ENCODE measurements at regions not wholly inside any gene's neighbourhood (a gene's known extent, or its start where the extent isn't known, plus 50 kb on each side); places are given as distances from the start of the nearest gene placed in this dataset.
A peak's percentile ranks its signal among the peaks of the same experiment; 100 is the strongest.

DNA sequence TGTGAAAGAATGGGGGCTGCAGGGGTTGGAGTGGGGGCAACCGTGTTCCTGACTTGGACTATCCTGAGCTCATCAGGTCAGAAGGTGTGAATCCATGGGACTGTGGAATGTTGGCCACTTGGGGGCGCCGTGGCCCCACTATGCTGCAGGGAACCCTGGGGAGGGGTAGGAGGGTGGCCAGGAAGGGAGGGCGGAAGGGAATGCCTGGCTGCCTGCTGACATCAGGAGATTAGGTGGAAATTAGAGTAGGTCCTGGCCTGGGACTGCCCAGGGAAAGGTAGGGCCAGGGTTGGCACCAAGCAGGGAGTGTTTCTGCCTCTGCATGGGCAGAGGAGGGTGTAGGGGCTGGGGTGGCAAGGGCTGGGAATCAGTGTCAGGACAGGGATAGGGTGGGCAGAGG lies 65.8 kb upstream of the PRSS58 start:
- H3K27ac ChIP-seq (replicated peaks): no peak overlapping the region
- peak in 1 of 2 experiments; percentile 41 for DNase-seq (ENCODE audit: low read depth in 1 of 2, low spot score in 1 of 2)
- TF ChIP-seq SPI1 (IDR thresholded peaks at IDR 0.05; ENCODE audit: borderline replicate concordance, low read depth) (no peak), GABPA (IDR thresholded peaks at IDR 0.05; ENCODE audit: low read depth) (no peak), POLR2AphosphoS5 (IDR thresholded peaks at IDR 0.05; ENCODE audit: low read depth) (no peak), REST (IDR thresholded peaks at IDR 0.05; ENCODE audit: insufficient replicate concordance, low read depth) (no peak)
- TF ChIP-seq, protein P1, sequence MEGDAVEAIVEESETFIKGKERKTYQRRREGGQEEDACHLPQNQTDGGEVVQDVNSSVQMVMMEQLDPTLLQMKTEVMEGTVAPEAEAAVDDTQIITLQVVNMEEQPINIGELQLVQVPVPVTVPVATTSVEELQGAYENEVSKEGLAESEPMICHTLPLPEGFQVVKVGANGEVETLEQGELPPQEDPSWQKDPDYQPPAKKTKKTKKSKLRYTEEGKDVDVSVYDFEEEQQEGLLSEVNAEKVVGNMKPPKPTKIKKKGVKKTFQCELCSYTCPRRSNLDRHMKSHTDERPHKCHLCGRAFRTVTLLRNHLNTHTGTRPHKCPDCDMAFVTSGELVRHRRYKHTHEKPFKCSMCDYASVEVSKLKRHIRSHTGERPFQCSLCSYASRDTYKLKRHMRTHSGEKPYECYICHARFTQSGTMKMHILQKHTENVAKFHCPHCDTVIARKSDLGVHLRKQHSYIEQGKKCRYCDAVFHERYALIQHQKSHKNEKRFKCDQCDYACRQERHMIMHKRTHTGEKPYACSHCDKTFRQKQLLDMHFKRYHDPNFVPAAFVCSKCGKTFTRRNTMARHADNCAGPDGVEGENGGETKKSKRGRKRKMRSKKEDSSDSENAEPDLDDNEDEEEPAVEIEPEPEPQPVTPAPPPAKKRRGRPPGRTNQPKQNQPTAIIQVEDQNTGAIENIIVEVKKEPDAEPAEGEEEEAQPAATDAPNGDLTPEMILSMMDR (IDR thresholded peaks at IDR 0.05; ENCODE audit: insufficient read depth, low read length): peak; percentile 32

GRCh38 chr7:142321391-142321790 lies 63.5 kb upstream of the PRSS58 start:
- TF ChIP-seq POLR2AphosphoS5 (IDR thresholded peaks at IDR 0.05; ENCODE audit: low read depth) (no peak), SPI1 (IDR thresholded peaks at IDR 0.05; ENCODE audit: borderline replicate concordance, low read depth) (no peak), GABPA (IDR thresholded peaks at IDR 0.05; ENCODE audit: low read depth) (no peak), REST (IDR thresholded peaks at IDR 0.05; ENCODE audit: insufficient replicate concordance, low read depth) (no peak)
- TF ChIP-seq, protein P1 (IDR thresholded peaks at IDR 0.05; ENCODE audit: insufficient read depth, low read length): no peak
- no peak for DNase-seq (ENCODE audit: low read depth in 1 of 2, low spot score in 1 of 2)
- Histone ChIP-seq H3K27ac (replicated peaks) (no peak overlapping the region), H3K4me3 (replicated peaks; ENCODE audit: insufficient read depth, low read length) (no peak overlapping the region), H3K27me3 (ENCODE audit: insufficient read depth, poor library complexity, severe bottlenecking) (peaks cover 4% of the 10 kb centered on the region)

More for the DNA sequence above, 65.8 kb upstream of the PRSS58 start:
- no peaks in the 10 kb centered on the region for H3K27me3 ChIP-seq (ENCODE audit: insufficient read depth, poor library complexity, severe bottlenecking)
- H3K4me3 ChIP-seq (replicated peaks; ENCODE audit: insufficient read depth, low read length): no peak overlapping the region

DNA sequence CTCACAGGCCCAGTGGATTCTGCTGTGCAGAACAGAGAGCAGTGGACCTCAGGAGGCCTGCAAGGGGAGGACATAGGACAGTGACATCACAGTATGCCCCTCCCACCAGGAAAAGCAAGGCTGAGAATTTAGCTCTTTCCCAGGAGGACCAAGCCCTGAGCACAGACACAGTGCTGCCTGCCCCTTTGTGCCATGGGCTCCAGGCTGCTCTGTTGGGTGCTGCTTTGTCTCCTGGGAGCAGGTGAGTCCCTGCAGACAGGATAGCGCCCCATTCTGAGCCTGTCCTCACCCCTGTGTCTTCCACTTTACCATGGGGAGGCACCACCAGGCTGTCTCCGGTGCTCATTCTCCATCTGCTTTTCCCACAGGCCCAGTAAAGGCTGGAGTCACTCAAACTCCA lies 63.0 kb upstream of the PRSS58 start:
- H3K27ac ChIP-seq (replicated peaks): no peak overlapping the region
- peaks cover 4% of the 10 kb centered on the region for H3K27me3 ChIP-seq (ENCODE audit: insufficient read depth, poor library complexity, severe bottlenecking)
- TF ChIP-seq SPI1 (IDR thresholded peaks at IDR 0.05; ENCODE audit: borderline replicate concordance, low read depth): no peak
- no peak for TF ChIP-seq GABPA (IDR thresholded peaks at IDR 0.05; ENCODE audit: low read depth)
- TF ChIP-seq POLR2AphosphoS5 (IDR thresholded peaks at IDR 0.05; ENCODE audit: low read depth): no peak
- TF ChIP-seq, protein P1 (IDR thresholded peaks at IDR 0.05; ENCODE audit: insufficient read depth, low read length): no peak
- no peak for TF ChIP-seq REST (IDR thresholded peaks at IDR 0.05; ENCODE audit: insufficient replicate concordance, low read depth)
- no peak for DNase-seq (ENCODE audit: low read depth in 1 of 2, low spot score in 1 of 2)
- H3K4me3 ChIP-seq (replicated peaks; ENCODE audit: insufficient read depth, low read length): no peak overlapping the region
